ENCODE measurements at regions not wholly inside any gene's neighbourhood (a gene's known extent, or its start where the extent isn't known, plus 50 kb on each side); places are given as distances from the start of the nearest gene placed in this dataset.

DNA sequence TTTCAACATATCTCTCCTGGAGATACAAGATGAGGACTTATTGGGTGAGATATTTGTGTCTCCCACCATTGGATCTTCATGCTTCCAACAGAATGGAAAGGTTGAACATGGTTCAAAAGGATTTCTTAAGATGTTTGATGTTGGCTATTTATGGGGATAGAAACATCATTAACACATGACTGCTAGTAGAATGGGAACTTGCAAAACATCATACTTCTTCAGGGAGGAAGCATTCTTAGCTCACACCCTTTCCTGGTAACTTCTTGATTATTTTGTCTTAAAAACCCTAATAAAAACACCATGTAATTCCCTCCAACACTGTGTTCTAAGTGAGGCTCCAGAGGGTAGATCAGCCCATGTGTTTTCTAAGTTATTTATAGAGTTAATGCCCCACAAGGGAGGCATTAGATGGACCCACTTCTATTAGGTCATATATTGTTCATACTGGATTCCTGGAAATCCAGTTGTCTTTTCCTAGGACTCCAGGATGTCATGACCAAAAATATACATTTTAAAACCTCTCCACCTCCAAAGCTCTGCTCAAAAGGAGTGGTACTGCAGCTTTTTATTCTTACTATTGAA lies 95.8 kb downstream of the FOXD1 start (continued):
- TF ChIP-seq, protein P1, sequence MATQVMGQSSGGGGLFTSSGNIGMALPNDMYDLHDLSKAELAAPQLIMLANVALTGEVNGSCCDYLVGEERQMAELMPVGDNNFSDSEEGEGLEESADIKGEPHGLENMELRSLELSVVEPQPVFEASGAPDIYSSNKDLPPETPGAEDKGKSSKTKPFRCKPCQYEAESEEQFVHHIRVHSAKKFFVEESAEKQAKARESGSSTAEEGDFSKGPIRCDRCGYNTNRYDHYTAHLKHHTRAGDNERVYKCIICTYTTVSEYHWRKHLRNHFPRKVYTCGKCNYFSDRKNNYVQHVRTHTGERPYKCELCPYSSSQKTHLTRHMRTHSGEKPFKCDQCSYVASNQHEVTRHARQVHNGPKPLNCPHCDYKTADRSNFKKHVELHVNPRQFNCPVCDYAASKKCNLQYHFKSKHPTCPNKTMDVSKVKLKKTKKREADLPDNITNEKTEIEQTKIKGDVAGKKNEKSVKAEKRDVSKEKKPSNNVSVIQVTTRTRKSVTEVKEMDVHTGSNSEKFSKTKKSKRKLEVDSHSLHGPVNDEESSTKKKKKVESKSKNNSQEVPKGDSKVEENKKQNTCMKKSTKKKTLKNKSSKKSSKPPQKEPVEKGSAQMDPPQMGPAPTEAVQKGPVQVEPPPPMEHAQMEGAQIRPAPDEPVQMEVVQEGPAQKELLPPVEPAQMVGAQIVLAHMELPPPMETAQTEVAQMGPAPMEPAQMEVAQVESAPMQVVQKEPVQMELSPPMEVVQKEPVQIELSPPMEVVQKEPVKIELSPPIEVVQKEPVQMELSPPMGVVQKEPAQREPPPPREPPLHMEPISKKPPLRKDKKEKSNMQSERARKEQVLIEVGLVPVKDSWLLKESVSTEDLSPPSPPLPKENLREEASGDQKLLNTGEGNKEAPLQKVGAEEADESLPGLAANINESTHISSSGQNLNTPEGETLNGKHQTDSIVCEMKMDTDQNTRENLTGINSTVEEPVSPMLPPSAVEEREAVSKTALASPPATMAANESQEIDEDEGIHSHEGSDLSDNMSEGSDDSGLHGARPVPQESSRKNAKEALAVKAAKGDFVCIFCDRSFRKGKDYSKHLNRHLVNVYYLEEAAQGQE (IDR thresholded peaks at IDR 0.05; ENCODE audit: low read depth, low read length), result no peak
- TF ChIP-seq, protein P2, sequence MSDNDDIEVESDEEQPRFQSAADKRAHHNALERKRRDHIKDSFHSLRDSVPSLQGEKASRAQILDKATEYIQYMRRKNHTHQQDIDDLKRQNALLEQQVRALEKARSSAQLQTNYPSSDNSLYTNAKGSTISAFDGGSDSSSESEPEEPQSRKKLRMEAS (IDR thresholded peaks at IDR 0.05; ENCODE audit: low read depth), result no peak
- TF ChIP-seq TAF1 (IDR thresholded peaks at IDR 0.05; ENCODE audit: borderline replicate concordance, low read depth, low read length), result no peak
- TF ChIP-seq CHD2 (IDR thresholded peaks at IDR 0.05; ENCODE audit: low read length, partially characterized antibody), result no peak

DNA sequence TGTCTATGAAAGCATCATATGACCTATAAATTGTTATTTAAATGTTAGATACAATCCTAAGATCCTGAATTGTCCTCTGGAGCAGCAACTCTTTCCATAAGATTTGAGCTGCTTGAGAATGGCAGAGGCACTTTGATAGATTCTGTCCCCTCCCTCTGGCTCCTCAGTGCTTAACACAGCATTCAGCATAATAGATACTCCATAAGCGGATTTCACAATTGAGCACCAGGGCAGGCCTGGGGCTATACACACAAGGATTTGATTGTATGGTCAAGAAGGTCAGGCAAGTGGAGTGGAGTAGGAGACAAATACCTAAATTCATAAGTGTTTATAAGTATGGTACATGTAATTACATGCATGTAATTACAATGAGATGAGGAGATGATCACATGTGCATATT lies 96.3 kb downstream of the FOXD1 start:
- ChIA-PET POLR2A (no interaction called here), CTCF (no interaction called here)
- DNase-seq, result no peak
- Histone ChIP-seq H3F3A (replicated peaks; ENCODE audit: insufficient read depth) (no peaks in the 10 kb centered on the region), H3K27ac (ENCODE audit: low read depth in 2 of 2, low read length in 1 of 2) (no peak overlapping the region), H3K79me2 (ENCODE audit: insufficient read depth) (no peaks in the 10 kb centered on the region), H3K9me3 (peaks cover 3% of the 10 kb centered on the region; the same call in 1 of the 2 replicates), H4K20me1 (ENCODE audit: insufficient read depth) (no peaks in the 10 kb centered on the region), H3K9ac (no peak overlapping the region), H3K9me2 (no peaks in the 10 kb centered on the region), H2AFZ (ENCODE audit: low read depth) (no peak overlapping the region), H3K36me3 (replicated peaks in 1 of 2; ENCODE audit: control insufficient read depth in 1 of 2, insufficient read depth in 2 of 2, low read length in 1 of 2) (no peaks in the 10 kb centered on the region), H3K4me2 (no peak overlapping the region), H3K4me3 (ENCODE audit: low read depth in 2 of 2, low read length in 1 of 2) (no peak overlapping the region), H3K4me1 (ENCODE audit: control insufficient read depth in 1 of 2, insufficient read depth in 2 of 2, low read depth in 1 of 2, low read length in 1 of 2) (no peaks in the 10 kb centered on the region), H3K27me3 (ENCODE audit: insufficient read depth) (no peaks in the 10 kb centered on the region)
- 92% methylated on average over 1 of the region's 1 CpG for WGBS (ENCODE audit: low lambda C conversion rate)
- TF ChIP-seq MEF2A (IDR thresholded peaks at IDR 0.05; ENCODE audit: borderline replicate concordance, low read depth) (no peak), ELF1 (IDR thresholded peaks at IDR 0.05) (no peak), NFIC (IDR thresholded peaks at IDR 0.05; ENCODE audit: borderline replicate concordance) (no peak), JUND (IDR thresholded peaks at IDR 0.05) (no peak), GATA2 (CRISPR knock-in tag; IDR thresholded peaks at IDR 0.05) (no peak), POLR2AphosphoS5 (IDR thresholded peaks at IDR 0.05; ENCODE audit: low read depth, low read length) (no peak)
- TF ChIP-seq, protein P3, sequence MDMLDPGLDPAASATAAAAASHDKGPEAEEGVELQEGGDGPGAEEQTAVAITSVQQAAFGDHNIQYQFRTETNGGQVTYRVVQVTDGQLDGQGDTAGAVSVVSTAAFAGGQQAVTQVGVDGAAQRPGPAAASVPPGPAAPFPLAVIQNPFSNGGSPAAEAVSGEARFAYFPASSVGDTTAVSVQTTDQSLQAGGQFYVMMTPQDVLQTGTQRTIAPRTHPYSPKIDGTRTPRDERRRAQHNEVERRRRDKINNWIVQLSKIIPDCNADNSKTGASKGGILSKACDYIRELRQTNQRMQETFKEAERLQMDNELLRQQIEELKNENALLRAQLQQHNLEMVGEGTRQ (IDR thresholded peaks at IDR 0.05; ENCODE audit: borderline replicate concordance, low read depth, low read length), result no peak
- TF ChIP-seq, protein P1 (IDR thresholded peaks at IDR 0.05; ENCODE audit: low read depth, low read length), result no peak
- TF ChIP-seq, protein P2 (IDR thresholded peaks at IDR 0.05; ENCODE audit: low read depth), result no peak
- TF ChIP-seq, protein P4, sequence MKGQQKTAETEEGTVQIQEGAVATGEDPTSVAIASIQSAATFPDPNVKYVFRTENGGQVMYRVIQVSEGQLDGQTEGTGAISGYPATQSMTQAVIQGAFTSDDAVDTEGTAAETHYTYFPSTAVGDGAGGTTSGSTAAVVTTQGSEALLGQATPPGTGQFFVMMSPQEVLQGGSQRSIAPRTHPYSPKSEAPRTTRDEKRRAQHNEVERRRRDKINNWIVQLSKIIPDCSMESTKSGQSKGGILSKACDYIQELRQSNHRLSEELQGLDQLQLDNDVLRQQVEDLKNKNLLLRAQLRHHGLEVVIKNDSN (IDR thresholded peaks at IDR 0.05; ENCODE audit: borderline replicate concordance, low read depth), result no peak
- TF ChIP-seq, protein P5, sequence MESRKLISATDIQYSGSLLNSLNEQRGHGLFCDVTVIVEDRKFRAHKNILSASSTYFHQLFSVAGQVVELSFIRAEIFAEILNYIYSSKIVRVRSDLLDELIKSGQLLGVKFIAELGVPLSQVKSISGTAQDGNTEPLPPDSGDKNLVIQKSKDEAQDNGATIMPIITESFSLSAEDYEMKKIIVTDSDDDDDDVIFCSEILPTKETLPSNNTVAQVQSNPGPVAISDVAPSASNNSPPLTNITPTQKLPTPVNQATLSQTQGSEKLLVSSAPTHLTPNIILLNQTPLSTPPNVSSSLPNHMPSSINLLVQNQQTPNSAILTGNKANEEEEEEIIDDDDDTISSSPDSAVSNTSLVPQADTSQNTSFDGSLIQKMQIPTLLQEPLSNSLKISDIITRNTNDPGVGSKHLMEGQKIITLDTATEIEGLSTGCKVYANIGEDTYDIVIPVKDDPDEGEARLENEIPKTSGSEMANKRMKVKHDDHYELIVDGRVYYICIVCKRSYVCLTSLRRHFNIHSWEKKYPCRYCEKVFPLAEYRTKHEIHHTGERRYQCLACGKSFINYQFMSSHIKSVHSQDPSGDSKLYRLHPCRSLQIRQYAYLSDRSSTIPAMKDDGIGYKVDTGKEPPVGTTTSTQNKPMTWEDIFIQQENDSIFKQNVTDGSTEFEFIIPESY (IDR thresholded peaks at IDR 0.05; ENCODE audit: borderline replicate concordance, low read depth), result no peak
